Stomach (tissue), 8 donors: ENCODE measurements at regions not wholly inside any gene's neighbourhood (a gene's known extent, or its start where the extent isn't known, plus 50 kb on each side); places are given as distances from the start of the nearest gene placed in this dataset.

Experiments used
- DNase-seq, 2 donors: peaks; one replicate each; pipeline versions ENCODE4 v3.0.0 to v3.0.0-alpha.2; 2013 to 2019
- H3K27ac ChIP-seq, 5 donors: fragments of 200-600 bp in 4 of 5; sonication (generic) in 4 of 5; one replicate each; pipeline ENCODE4 v1.5.1; 2013 to 2019; ENCODE audit warnings: mild to moderate bottlenecking in 1 of 5, moderate library complexity in 1 of 5
- H3K27me3 ChIP-seq, 3 donors: fragments of 200-600 bp; sonication (generic); one replicate each; pipeline ENCODE4 v1.5.1; 2017 to 2019; ENCODE audit warnings: mixed run types in 1 of 3
- H3K36me3 ChIP-seq, 4 donors: fragments of 200-600 bp; sonication (generic); 1 replicate in 3 of 4; 2 replicates in 1 of 4; pipeline ENCODE4 v1.5.1; 2016 to 2019
- H3K4me1 ChIP-seq, 4 donors: fragments of 200-600 bp; sonication (generic); one replicate each; pipeline ENCODE4 v1.5.1; 2016 to 2019
- H3K4me3 ChIP-seq, 4 donors: fragments of 200-600 bp; sonication (generic) in 3 of 4; one replicate each; pipeline ENCODE4 v1.5.1; 2016 to 2019; ENCODE audit warnings: mild to moderate bottlenecking in 1 of 4
- H3K9me3 ChIP-seq, 4 donors: fragments of 200-600 bp; sonication (generic); one replicate each; pipeline ENCODE4 v1.5.1; 2016 to 2019
- CTCF ChIP-seq, 7 experiments: fragments of 450-650 bp in 4 of 7; fragments of 200-600 bp in 3 of 7; sonication (generic) in 3 of 7; IDR thresholded peaks; one replicate each; pipeline ENCODE4 v1.5.1; 2016 to 2019; ENCODE audit warnings: antibody characterized with exemption in 7 of 7, control low read depth in 2 of 7, mild to moderate bottlenecking in 1 of 7
- EP300 ChIP-seq: sonication (generic); formaldehyde crosslinking; IDR thresholded peaks from one replicate; pipeline ENCODE4 v1.6.1; 2017; ENCODE audit warnings: antibody characterized with exemption
- POLR2A ChIP-seq, 4 donors: fragments of 450-650 bp; IDR thresholded peaks; one replicate each; pipeline ENCODE4 v1.6.1; 2016; ENCODE audit warnings: antibody characterized with exemption in 4 of 4, control low read depth in 2 of 4, mild to moderate bottlenecking in 1 of 4, moderate library complexity in 1 of 4
- POLR2AphosphoS5 ChIP-seq, 3 donors: sonication (generic); formaldehyde crosslinking; IDR thresholded peaks; one replicate each; pipeline ENCODE4 v1.6.1; 2016; ENCODE audit warnings: antibody characterized with exemption in 3 of 3
- WGBS, 5 donors: extraction: QIAGEN DNeasy Blood & Tissue Kit in 3 of 5; methylation state at CpG; one replicate each; pipeline versions ENCODE4 v1.1.5 to v1.1.7; 2013 to 2018; 5-methylcytosine and 5-hydroxymethylcytosine counted together
- intact Hi-C: fragments of 100-400 bp; cut with DNase I; formaldehyde crosslinking; loops from one replicate; pipeline ENCODE4 v1.15.1; 2023; ENCODE audit warnings: low total_unique reads
- donor health status: healthy with polysubstance abuse.
- donor health status: Bipolar disorder and iron deficiency.
- donor health status: healthy.

- no peak for DNase-seq
- H3K36me3 ChIP-seq, result peaks cover 0 to 4% (median 2%) of the 10 kb centered on the region in 4 donors
- H3K27me3 ChIP-seq, result no peaks in the 10 kb centered on the region
- H3K27ac ChIP-seq, result peak overlapping the region in 1 of 5 donors; percentile 86
- TF ChIP-seq CTCF (IDR thresholded peaks at IDR 0.05) (no peak), POLR2A (IDR thresholded peaks at IDR 0.05) (no peak), EP300 (no peak), POLR2AphosphoS5 (IDR thresholded peaks at IDR 0.05) (no peak)
- H3K9me3 ChIP-seq, result no peaks in the 10 kb centered on the region
- WGBS, 5 donors, result 31 to 72% (median 54%) methylated on average over 3 of the region's 3 CpGs
- no peak overlapping the region for H3K4me3 ChIP-seq
- H3K4me1 ChIP-seq, result peaks cover 62 to 89% (median 73%) of the 10 kb centered on the region in 4 donors
- intact Hi-C loops, result no loop called here
Measured at GRCh38 chr2:134134827-134135226, 119.0 kb upstream of the MGAT5 start.

DNA sequence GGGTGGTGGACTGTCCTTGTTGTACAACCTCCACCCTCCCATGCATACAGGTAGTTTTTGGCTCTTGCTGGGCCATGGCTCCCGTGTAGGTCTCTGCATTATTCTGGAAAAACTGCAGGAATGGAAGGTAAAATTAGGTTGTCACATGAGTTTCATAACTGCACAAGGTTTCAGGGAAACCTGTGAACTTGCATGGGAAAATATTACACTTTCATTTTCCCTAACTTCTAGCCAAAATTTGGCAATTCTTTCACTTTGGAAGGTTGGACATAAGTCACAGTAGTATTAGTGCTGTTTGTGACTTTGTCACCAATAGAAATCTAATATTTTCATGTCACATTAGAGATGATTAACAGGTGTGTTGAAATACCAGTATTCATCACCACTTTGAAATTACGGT lies 118.1 kb upstream of the MGAT5 start:
- Histone ChIP-seq H3K9me3 (no peaks in the 10 kb centered on the region), H3K4me1 (peaks cover 72 to 98% (median 80%) of the 10 kb centered on the region in 4 donors), H3K4me3 (no peak overlapping the region), H3K27me3 (no peaks in the 10 kb centered on the region), H3K27ac (peak overlapping the region in 4 of 5 donors; percentile 70 to 86 (median 76)), H3K36me3 (peaks cover 0 to 4% (median 1%) of the 10 kb centered on the region in 4 donors)
- intact Hi-C loops, result no loop called here
- DNase-seq, result no peak
- 24 to 61% (median 45%) methylated on average over 2 of the region's 2 CpGs for WGBS, 5 donors
- no peak for TF ChIP-seq POLR2A (IDR thresholded peaks at IDR 0.05)
- no peak for TF ChIP-seq EP300
- TF ChIP-seq POLR2AphosphoS5 (IDR thresholded peaks at IDR 0.05), result no peak
- TF ChIP-seq CTCF (IDR thresholded peaks at IDR 0.05), result no peak

- no peaks in the 10 kb centered on the region for H3K27me3 ChIP-seq
- intact Hi-C loops, result no loop called here
- peak overlapping the region; percentile 66 to 86 (median 74) for H3K27ac ChIP-seq
Measured at GRCh38 chr2:134136731-134137130, 117.1 kb upstream of the MGAT5 start.

GRCh38 chr2:134137182-134137611 lies 116.7 kb upstream of the MGAT5 start:
- DNase-seq, result peak; percentile 65 to 72

More at GRCh38 chr2:134136731-134137130, 117.1 kb upstream of the MGAT5 start:
- Histone ChIP-seq H3K9me3 (no peaks in the 10 kb centered on the region), H3K4me3 (peak overlapping the region in 2 of 4 donors; percentile 17 to 31), H3K36me3 (no peaks in the 10 kb centered on the region), H3K4me1 (peaks cover 81 to 100% (median 85%) of the 10 kb centered on the region in 4 donors)
- DNase-seq, result peak; percentile 49 to 58
- no peak for TF ChIP-seq POLR2A (IDR thresholded peaks at IDR 0.05)
- peak in 2 of 3 donors; percentile 22 to 28 for TF ChIP-seq POLR2AphosphoS5 (IDR thresholded peaks at IDR 0.05)
- WGBS, 5 donors, result 9 to 16% (median 12%) methylated on average over 2 of the region's 2 CpGs

More at GRCh38 chr2:134137182-134137611, 116.7 kb upstream of the MGAT5 start:
- H3K27me3 ChIP-seq, result no peaks in the 10 kb centered on the region
- TF ChIP-seq CTCF (IDR thresholded peaks at IDR 0.05), result no peak
- TF ChIP-seq POLR2A (IDR thresholded peaks at IDR 0.05), result no peak
- peak in 2 of 3 donors; percentile 56 to 69 for TF ChIP-seq POLR2AphosphoS5 (IDR thresholded peaks at IDR 0.05)
- TF ChIP-seq EP300, result peak; percentile 40
- peak overlapping the region in 2 of 4 donors; percentile 17 to 31 for H3K4me3 ChIP-seq
- intact Hi-C loops, result no loop called here
- peak overlapping the region; percentile 69 to 86 (median 74) for H3K27ac ChIP-seq
- WGBS, 5 donors, result 15 to 44% (median 27%) methylated on average over 5 of the region's 5 CpGs
- H3K36me3 ChIP-seq, result no peaks in the 10 kb centered on the region
- no peaks in the 10 kb centered on the region for H3K9me3 ChIP-seq
- H3K4me1 ChIP-seq, result peaks cover 82 to 100% (median 86%) of the 10 kb centered on the region in 4 donors
